Panc1 (cell line): ENCODE measurements at regions not wholly inside any gene's neighbourhood (a gene's known extent, or its start where the extent isn't known, plus 50 kb on each side); places are given as distances from the start of the nearest gene placed in this dataset.

Experiments used
- POLR2AphosphoS5 ChIP-seq: IDR thresholded peaks from 2 replicates; pipeline ENCODE4 v1.6.1; 2012; ENCODE audit warnings: mild to moderate bottlenecking, low read depth, low read length, moderate library complexity
- SIN3A ChIP-seq: IDR thresholded peaks from 2 replicates; pipeline ENCODE4 v1.6.1; 2012; ENCODE audit warnings: low read depth, mild to moderate bottlenecking, low read length, moderate library complexity, borderline replicate concordance; ENCODE audit not compliant: insufficient read depth
- TF ChIP-seq, protein P1 (sequence below): fragments of 450-650 bp; IDR thresholded peaks from 2 replicates; pipeline ENCODE4 v1.5.1; 2017; ENCODE audit warnings: mild to moderate bottlenecking
- TF ChIP-seq, protein P2 (sequence below), 2 experiments: IDR thresholded peaks; 2 replicates each; pipeline ENCODE4 v1.6.1; 2011 to 2012; ENCODE audit warnings: low read depth in 2 of 2, control low read depth in 1 of 2, low read length in 1 of 2, mild to moderate bottlenecking in 1 of 2, moderate library complexity in 1 of 2; ENCODE audit not compliant: insufficient read depth in 1 of 2

DNA sequence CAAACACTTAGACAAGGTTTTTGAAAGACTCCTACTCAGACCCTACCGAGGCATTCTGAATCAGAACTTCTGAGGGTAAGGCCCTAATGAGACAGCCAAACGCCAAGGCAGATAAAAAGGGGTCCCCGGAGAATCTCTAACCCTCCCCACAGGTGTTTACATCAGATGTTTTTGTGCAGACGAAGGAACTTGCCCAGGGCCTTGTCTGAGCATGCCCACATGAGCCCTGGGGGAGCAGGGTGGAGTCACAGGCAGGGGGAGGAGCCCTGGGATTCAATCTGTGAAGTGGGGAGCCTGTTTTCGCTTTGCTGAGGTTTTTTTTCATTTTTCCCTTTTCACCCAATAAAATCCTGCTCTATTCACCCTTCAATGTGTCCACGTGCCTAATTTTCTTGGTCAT is 61.6 kb upstream of the MED4 start:
- TF ChIP-seq, protein P1, sequence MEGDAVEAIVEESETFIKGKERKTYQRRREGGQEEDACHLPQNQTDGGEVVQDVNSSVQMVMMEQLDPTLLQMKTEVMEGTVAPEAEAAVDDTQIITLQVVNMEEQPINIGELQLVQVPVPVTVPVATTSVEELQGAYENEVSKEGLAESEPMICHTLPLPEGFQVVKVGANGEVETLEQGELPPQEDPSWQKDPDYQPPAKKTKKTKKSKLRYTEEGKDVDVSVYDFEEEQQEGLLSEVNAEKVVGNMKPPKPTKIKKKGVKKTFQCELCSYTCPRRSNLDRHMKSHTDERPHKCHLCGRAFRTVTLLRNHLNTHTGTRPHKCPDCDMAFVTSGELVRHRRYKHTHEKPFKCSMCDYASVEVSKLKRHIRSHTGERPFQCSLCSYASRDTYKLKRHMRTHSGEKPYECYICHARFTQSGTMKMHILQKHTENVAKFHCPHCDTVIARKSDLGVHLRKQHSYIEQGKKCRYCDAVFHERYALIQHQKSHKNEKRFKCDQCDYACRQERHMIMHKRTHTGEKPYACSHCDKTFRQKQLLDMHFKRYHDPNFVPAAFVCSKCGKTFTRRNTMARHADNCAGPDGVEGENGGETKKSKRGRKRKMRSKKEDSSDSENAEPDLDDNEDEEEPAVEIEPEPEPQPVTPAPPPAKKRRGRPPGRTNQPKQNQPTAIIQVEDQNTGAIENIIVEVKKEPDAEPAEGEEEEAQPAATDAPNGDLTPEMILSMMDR: no peak
- no peak for TF ChIP-seq POLR2AphosphoS5
- TF ChIP-seq, protein P2, sequence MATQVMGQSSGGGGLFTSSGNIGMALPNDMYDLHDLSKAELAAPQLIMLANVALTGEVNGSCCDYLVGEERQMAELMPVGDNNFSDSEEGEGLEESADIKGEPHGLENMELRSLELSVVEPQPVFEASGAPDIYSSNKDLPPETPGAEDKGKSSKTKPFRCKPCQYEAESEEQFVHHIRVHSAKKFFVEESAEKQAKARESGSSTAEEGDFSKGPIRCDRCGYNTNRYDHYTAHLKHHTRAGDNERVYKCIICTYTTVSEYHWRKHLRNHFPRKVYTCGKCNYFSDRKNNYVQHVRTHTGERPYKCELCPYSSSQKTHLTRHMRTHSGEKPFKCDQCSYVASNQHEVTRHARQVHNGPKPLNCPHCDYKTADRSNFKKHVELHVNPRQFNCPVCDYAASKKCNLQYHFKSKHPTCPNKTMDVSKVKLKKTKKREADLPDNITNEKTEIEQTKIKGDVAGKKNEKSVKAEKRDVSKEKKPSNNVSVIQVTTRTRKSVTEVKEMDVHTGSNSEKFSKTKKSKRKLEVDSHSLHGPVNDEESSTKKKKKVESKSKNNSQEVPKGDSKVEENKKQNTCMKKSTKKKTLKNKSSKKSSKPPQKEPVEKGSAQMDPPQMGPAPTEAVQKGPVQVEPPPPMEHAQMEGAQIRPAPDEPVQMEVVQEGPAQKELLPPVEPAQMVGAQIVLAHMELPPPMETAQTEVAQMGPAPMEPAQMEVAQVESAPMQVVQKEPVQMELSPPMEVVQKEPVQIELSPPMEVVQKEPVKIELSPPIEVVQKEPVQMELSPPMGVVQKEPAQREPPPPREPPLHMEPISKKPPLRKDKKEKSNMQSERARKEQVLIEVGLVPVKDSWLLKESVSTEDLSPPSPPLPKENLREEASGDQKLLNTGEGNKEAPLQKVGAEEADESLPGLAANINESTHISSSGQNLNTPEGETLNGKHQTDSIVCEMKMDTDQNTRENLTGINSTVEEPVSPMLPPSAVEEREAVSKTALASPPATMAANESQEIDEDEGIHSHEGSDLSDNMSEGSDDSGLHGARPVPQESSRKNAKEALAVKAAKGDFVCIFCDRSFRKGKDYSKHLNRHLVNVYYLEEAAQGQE (IDR thresholded peaks at IDR 0.05; ENCODE audit: insufficient read depth in 1 of 2, low read depth in 2 of 2, low read length in 1 of 2): no peak
- no peak for TF ChIP-seq SIN3A
